Heart right ventricle (tissue), 16 donors: ENCODE measurements at regions not wholly inside any gene's neighbourhood (a gene's known extent, or its start where the extent isn't known, plus 50 kb on each side); places are given as distances from the start of the nearest gene placed in this dataset.

ENCODE experiments used
- ATAC-seq, 8 donors: fragments of 200-7000 bp; cut with Tn5 transposase; one replicate each; pipeline ENCODE4 v1.9.1; 2020; ENCODE audit warnings: mild to moderate bottlenecking in 8 of 8, moderate library complexity in 8 of 8, moderate number of reproducible peaks in 1 of 8
- DNase-seq, 2 donors: peaks; one replicate each; pipeline ENCODE4 v3.0.0-alpha.2; 2020
- H3K27ac ChIP-seq, 10 donors: fragments of 200-600 bp; sonication (generic) in 2 of 10; one replicate each; pipeline versions ENCODE4 v1.5.0 to v1.8.0; 2020 to 2022; ENCODE audit warnings: mild to moderate bottlenecking in 3 of 10
- H3K27me3 ChIP-seq, 7 donors: fragments of 200-600 bp; one replicate each; pipeline ENCODE4 v1.8.0; 2021 to 2022; ENCODE audit warnings: mild to moderate bottlenecking in 2 of 7
- H3K36me3 ChIP-seq, 9 donors: fragments of 200-600 bp; sonication (generic) in 1 of 9; one replicate each; pipeline versions ENCODE4 v1.5.0 to v1.8.0; 2020 to 2022; ENCODE audit warnings: mild to moderate bottlenecking in 2 of 9
- H3K4me1 ChIP-seq, 9 donors: fragments of 200-600 bp; sonication (generic) in 1 of 9; one replicate each; pipeline versions ENCODE4 v1.5.0 to v1.8.0; 2020 to 2022; ENCODE audit warnings: mild to moderate bottlenecking in 4 of 9
- H3K4me3 ChIP-seq, 10 donors: fragments of 200-600 bp; sonication (generic) in 2 of 10; one replicate each; pipeline versions ENCODE4 v1.5.0 to v1.8.0; 2020 to 2022; ENCODE audit warnings: mild to moderate bottlenecking in 7 of 10, moderate library complexity in 2 of 10
- H3K9me3 ChIP-seq, 11 donors: fragments of 200-600 bp in 10 of 11; sonication (generic) in 2 of 11; one replicate each; pipeline versions ENCODE4 v1.5.0 to v1.8.0; 2013 to 2022; ENCODE audit warnings: mild to moderate bottlenecking in 2 of 11, control low read depth in 1 of 11, moderate library complexity in 1 of 11
- WGBS, 2 donors: extraction: QIAGEN DNeasy Blood & Tissue Kit; methylation state at CpG; one replicate each; pipeline ENCODE4 v1.1.7; 2013; ENCODE audit warnings: inconsistent platforms in 1 of 2; 5-methylcytosine and 5-hydroxymethylcytosine counted together
- intact Hi-C, 10 donors: fragments of 100-400 bp; cut with DNase I; formaldehyde crosslinking; loops; one replicate each; pipeline versions ENCODE4 v1.11.1 to v1.14.2; 2022
- TF ChIP-seq, protein P1 (sequence below), 9 donors: fragments of 200-600 bp; sonication (generic) in 2 of 9; IDR thresholded peaks; one replicate each; pipeline versions ENCODE4 v1.5.0 to v1.8.0; 2021 to 2022; ENCODE audit warnings: antibody characterized with exemption in 9 of 9, mild to moderate bottlenecking in 5 of 9, moderate library complexity in 1 of 9
- donor health status: Arrhythmogenic right ventricular cardiomyopathy.
- donor health status: ischemic (EF 13 %, LVEDD 7.1; RV severe dilation, severe dysfunction).
- donor health status: healthy with polysubstance abuse.
- donor health status: DM: no; HTN: yes; CAD: no.
- donor health status: DM: no; HTN: no; CAD: no.
- donor health status: ischemic (EF 25% LVEDD 6.9; RV normal size, moderate dysfunction).
- donor health status: ischemic (EF 25% LVEDD 5.7; RV mildly dilated, moderate dysfunction).
- donor health status: healthy.
- donor health status: DM: yes; HTN: yes; CAD: no.
- donor health status: Ischemic cardiomyopathy.
- donor health status: ischemic (EF 35%, LVEDD 5.7; RV mildly dilated, moderate dysfunction).
- donor health status: nonischemic (EF 11% LVEDD 7.7; RV severe dilation, severe dysfunction).
- donor health status: DM: yes; HTN: yes; CAD: no.
- donor health status: PGD.
- donor health status: ischemic (EF 29% LVEDD 5.4; RV normal size, mild dysfunction).
- donor health status: nonischemic (EF 23%, LVEDD 6.1; RV moderate dilation, normal function).

DNA sequence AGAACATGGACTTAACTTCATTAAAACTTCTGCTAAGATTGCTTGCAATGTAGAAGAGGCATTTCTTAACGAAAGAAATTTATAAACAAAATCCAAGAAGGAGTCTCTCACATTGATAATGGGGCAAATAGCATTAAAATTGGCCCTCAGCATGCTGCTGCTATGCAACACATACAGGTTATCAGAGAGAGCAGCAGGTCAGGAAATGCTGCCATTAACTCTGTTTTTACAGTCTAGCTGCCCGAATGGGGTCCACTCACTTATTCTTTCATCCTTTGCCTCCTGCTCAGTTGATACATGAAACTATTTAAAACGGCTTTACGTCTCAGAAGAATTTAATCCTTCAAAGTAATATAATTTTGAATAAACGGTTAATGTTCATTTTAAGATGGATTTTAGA is 620.4 kb downstream of the SLC16A7 start:
- Histone ChIP-seq H3K9me3 (peaks cover 0 to 12% (median 0%) of the 10 kb centered on the region in 11 donors), H3K4me3 (no peak overlapping the region), H3K27me3 (no peaks in the 10 kb centered on the region), H3K36me3 (no peaks in the 10 kb centered on the region), H3K4me1 (no peaks in the 10 kb centered on the region), H3K27ac (no peak overlapping the region)
- TF ChIP-seq, protein P1, sequence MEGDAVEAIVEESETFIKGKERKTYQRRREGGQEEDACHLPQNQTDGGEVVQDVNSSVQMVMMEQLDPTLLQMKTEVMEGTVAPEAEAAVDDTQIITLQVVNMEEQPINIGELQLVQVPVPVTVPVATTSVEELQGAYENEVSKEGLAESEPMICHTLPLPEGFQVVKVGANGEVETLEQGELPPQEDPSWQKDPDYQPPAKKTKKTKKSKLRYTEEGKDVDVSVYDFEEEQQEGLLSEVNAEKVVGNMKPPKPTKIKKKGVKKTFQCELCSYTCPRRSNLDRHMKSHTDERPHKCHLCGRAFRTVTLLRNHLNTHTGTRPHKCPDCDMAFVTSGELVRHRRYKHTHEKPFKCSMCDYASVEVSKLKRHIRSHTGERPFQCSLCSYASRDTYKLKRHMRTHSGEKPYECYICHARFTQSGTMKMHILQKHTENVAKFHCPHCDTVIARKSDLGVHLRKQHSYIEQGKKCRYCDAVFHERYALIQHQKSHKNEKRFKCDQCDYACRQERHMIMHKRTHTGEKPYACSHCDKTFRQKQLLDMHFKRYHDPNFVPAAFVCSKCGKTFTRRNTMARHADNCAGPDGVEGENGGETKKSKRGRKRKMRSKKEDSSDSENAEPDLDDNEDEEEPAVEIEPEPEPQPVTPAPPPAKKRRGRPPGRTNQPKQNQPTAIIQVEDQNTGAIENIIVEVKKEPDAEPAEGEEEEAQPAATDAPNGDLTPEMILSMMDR (IDR thresholded peaks at IDR 0.05), result no peak
- 56 to 58% methylated on average over 5 of the region's 5 CpGs for WGBS, 2 donors
- intact Hi-C loops, result no loop called here
- DNase-seq, result no peak
- no peak for ATAC-seq

- 76 to 79% methylated on average over 4 of the region's 4 CpGs for WGBS, 2 donors
- H3K9me3 ChIP-seq, result peaks cover 0 to 18% (median 0%) of the 10 kb centered on the region in 11 donors
- no peaks in the 10 kb centered on the region for H3K4me1 ChIP-seq
- intact Hi-C loops, result no loop called here
- no peak overlapping the region for H3K27ac ChIP-seq
- DNase-seq (no peak), ATAC-seq (no peak)
- H3K36me3 ChIP-seq, result no peaks in the 10 kb centered on the region
- H3K4me3 ChIP-seq, result no peak overlapping the region
- TF ChIP-seq, protein P1 (IDR thresholded peaks at IDR 0.05), result no peak
- H3K27me3 ChIP-seq, result no peaks in the 10 kb centered on the region
These were observed 627.4 kb downstream of the SLC16A7 start for GRCh38 chr12:60223242-60223641.

- Histone ChIP-seq H3K27ac (no peak overlapping the region), H3K4me1 (no peaks in the 10 kb centered on the region), H3K36me3 (no peaks in the 10 kb centered on the region), H3K9me3 (peaks cover 0 to 18% (median 0%) of the 10 kb centered on the region in 11 donors), H3K4me3 (no peak overlapping the region), H3K27me3 (no peaks in the 10 kb centered on the region)
- 77 to 87% methylated on average over 11 of the region's 11 CpGs for WGBS, 2 donors
- DNase-seq (no peak), ATAC-seq (no peak)
- TF ChIP-seq, protein P1 (IDR thresholded peaks at IDR 0.05), result no peak
- intact Hi-C loops, result no loop called here
These were observed 629.6 kb downstream of the SLC16A7 start for GRCh38 chr12:60225216-60226000.

- H3K36me3 ChIP-seq, result no peaks in the 10 kb centered on the region
- 79 to 95% methylated on average over 2 of the region's 2 CpGs for WGBS, 2 donors
- H3K27ac ChIP-seq, result no peak overlapping the region
- no peak overlapping the region for H3K4me3 ChIP-seq
- H3K4me1 ChIP-seq, result no peaks in the 10 kb centered on the region
- H3K9me3 ChIP-seq, result peaks cover 0 to 18% (median 0%) of the 10 kb centered on the region in 11 donors
- DNase-seq (no peak), ATAC-seq (no peak)
- TF ChIP-seq, protein P1 (IDR thresholded peaks at IDR 0.05), result no peak
- intact Hi-C loops, result no loop called here
- H3K27me3 ChIP-seq, result no peaks in the 10 kb centered on the region
These were observed 632.1 kb downstream of the SLC16A7 start for GRCh38 chr12:60227916-60228315.
